OCI-LY7 (cell line): ENCODE measurements at regions not wholly inside any gene's neighbourhood (a gene's known extent, or its start where the extent isn't known, plus 50 kb on each side); places are given as distances from the start of the nearest gene placed in this dataset.

ENCODE experiments used
- BruUV-seq: library from RNA; stranded (reverse); fragments of 400-500 nt; replicated peaks from 2 replicates; lab custom pipeline; 2021; lab: Mats Ljungman, UMichigan
- CTCF ChIA-PET: fragments of 300-600 bp; sonication (Branson Sonifier 250); formaldehyde crosslinking; loops from one replicate; lab custom pipeline; 2022; ENCODE audit warnings: antibody characterized with exemption; ENCODE audit not compliant: unreplicated experiment; lab: Charles Lee
- POLR2A ChIA-PET: fragments of 300-600 bp; sonication (Branson Sonifier 250); formaldehyde crosslinking; loops from one replicate; lab custom pipeline; 2022; ENCODE audit warnings: antibody characterized with exemption; lab: Charles Lee
- DNase-seq: peaks from one replicate; pipeline ENCODE4 v3.0.0-alpha.2; 2015; ENCODE audit warnings: low spot score
- H2AFZ ChIP-seq: fragments of 200-600 bp; sonication (generic), shearing (Covaris generic); 2 replicates; pipeline ENCODE4 v1.6.1; 2014; ENCODE audit warnings: mild to moderate bottlenecking, antibody characterized with exemption, low read length, moderate library complexity
- H3K27ac ChIP-seq: fragments of 200-600 bp; sonication (generic); 2 replicates; pipeline ENCODE4 v1.5.1; 2014; ENCODE audit warnings: mixed run types, low read depth, mild to moderate bottlenecking, moderate library complexity, low read length, inconsistent platforms; ENCODE audit not compliant: poor library complexity, severe bottlenecking
- H3K36me3 ChIP-seq: fragments of 200-600 bp; sonication (generic); 2 replicates; pipeline ENCODE4 v1.6.1; 2014; ENCODE audit warnings: mild to moderate bottlenecking, antibody characterized with exemption, low read length, moderate library complexity, mixed read lengths; ENCODE audit not compliant: insufficient read depth
- H3K4me1 ChIP-seq: fragments of 200-600 bp; sonication (generic); 2 replicates; pipeline ENCODE4 v1.5.1; 2014; ENCODE audit warnings: mild to moderate bottlenecking, low read length; ENCODE audit not compliant: insufficient read depth, poor library complexity, severe bottlenecking
- H3K4me2 ChIP-seq: fragments of 200-600 bp; sonication (generic); 2 replicates; pipeline ENCODE4 v1.6.1; 2014; ENCODE audit warnings: mild to moderate bottlenecking, low read length
- H3K4me3 ChIP-seq: fragments of 200-600 bp; sonication (generic); 2 replicates; pipeline ENCODE4 v1.5.1; 2014; ENCODE audit warnings: mild to moderate bottlenecking, low read depth, low read length; ENCODE audit not compliant: poor library complexity, severe bottlenecking
- H3K79me2 ChIP-seq: fragments of 200-600 bp; sonication (generic); 2 replicates; pipeline ENCODE4 v1.6.1; 2016; ENCODE audit warnings: low read depth, mild to moderate bottlenecking, low read length, moderate library complexity, mixed read lengths; ENCODE audit not compliant: insufficient read depth
- H3K9me2 ChIP-seq: fragments of 200-600 bp; sonication (generic); 2 replicates; pipeline ENCODE4 v1.6.1; 2016; ENCODE audit warnings: mild to moderate bottlenecking, low read length, mixed read lengths; ENCODE audit not compliant: insufficient read depth
- H3K9me3 ChIP-seq: fragments of 200-600 bp; sonication (generic); 2 replicates; pipeline ENCODE4 v1.6.1; 2014; ENCODE audit warnings: mild to moderate bottlenecking, mixed run types, low read length, mixed read lengths
- H4K20me1 ChIP-seq: fragments of 200-600 bp; sonication (generic); 2 replicates; pipeline ENCODE4 v1.6.1; 2014; ENCODE audit warnings: mild to moderate bottlenecking, antibody characterized with exemption, low read length, moderate library complexity, mixed read lengths; ENCODE audit not compliant: insufficient read depth
- CTCF ChIP-seq: fragments of 200-600 bp; sonication (generic); conservative IDR thresholded peaks from 2 replicates; pipeline ENCODE4 v1.5.1; 2014; ENCODE audit warnings: mild to moderate bottlenecking, antibody characterized with exemption, low read length, moderate library complexity, mixed read lengths
- EZH2phosphoT487 ChIP-seq: fragments of 200-600 bp; sonication (generic); IDR thresholded peaks from 2 replicates; pipeline ENCODE4 v1.6.1; 2018; ENCODE audit warnings: low read depth, borderline replicate concordance, mild to moderate bottlenecking, mixed run types, antibody characterized with exemption, low read length, moderate library complexity, mixed read lengths
- intact Hi-C: fragments of 100-400 bp; cut with micrococcal nuclease; formaldehyde crosslinking; loops from one replicate; pipeline ENCODE4 v1.10.0; 2022; ENCODE audit not compliant: unreplicated experiment

DNA sequence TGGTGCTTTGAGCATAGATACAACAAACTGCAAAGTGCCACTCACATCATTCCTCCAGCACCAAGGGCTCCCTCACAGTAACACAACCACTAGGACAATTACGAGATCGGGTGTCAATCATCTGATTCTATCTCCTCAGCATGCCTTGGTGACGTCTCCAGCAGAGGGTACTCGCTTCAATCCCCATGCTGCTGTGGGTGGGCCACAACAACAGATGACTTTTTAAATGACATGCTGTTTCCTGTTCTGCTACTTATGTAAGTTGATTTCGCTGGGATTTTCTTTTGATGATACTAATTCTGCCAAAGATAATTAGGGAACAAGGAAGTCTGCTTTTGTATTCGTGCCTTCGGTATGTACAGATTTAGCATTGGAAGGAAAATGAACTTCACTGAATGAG, 1113.0 kb downstream of the BCL11A start:
- DNase-seq, result no peak
- Histone ChIP-seq H4K20me1 (no peaks in the 10 kb centered on the region), H3K4me2 (no peak overlapping the region), H3K36me3 (no peaks in the 10 kb centered on the region), H3K79me2 (no peaks in the 10 kb centered on the region), H3K4me1 (no peaks in the 10 kb centered on the region), H3K9me2 (no peaks in the 10 kb centered on the region), H3K9me3 (no peaks in the 10 kb centered on the region), H3K27ac (no peak overlapping the region), H3K4me3 (no peak overlapping the region), H2AFZ (no peak overlapping the region)
- ChIA-PET POLR2A (interaction anchor here (0.9 kb wide), 1 partner anchor 9 kb away, joined by 11 read pairs; no protein-coding TSS in a partner anchor), CTCF (no interaction called here)
- TF ChIP-seq CTCF (no peak), EZH2phosphoT487 (no peak)
- no TSS peak for BruUV-seq
- intact Hi-C loops, result no loop called here

GRCh38 chr2:59435635-59436034, 1117.8 kb downstream of the BCL11A start:
- POLR2A ChIA-PET, result no interaction called here
- no TSS peak for BruUV-seq

More at GRCh38 chr2:59435635-59436034, 1117.8 kb downstream of the BCL11A start:
- Histone ChIP-seq H3K4me3 (no peak overlapping the region), H3K4me1 (no peaks in the 10 kb centered on the region), H3K9me3 (no peaks in the 10 kb centered on the region), H3K79me2 (no peaks in the 10 kb centered on the region), H2AFZ (no peak overlapping the region), H3K9me2 (no peaks in the 10 kb centered on the region), H3K36me3 (no peaks in the 10 kb centered on the region), H4K20me1 (no peaks in the 10 kb centered on the region), H3K4me2 (no peak overlapping the region), H3K27ac (no peak overlapping the region)
- DNase-seq, result no peak
- TF ChIP-seq EZH2phosphoT487 (no peak), CTCF (no peak)
- intact Hi-C loops, result no loop called here
- CTCF ChIA-PET, result no interaction called here
